ENCODE measurements at regions not wholly inside any gene's neighbourhood (a gene's known extent, or its start where the extent isn't known, plus 50 kb on each side); places are given as distances from the start of the nearest gene placed in this dataset.
"Not testable (repeated sequence)": the region's sequence is repeated elsewhere in the genome, so short reads cannot be mapped to it uniquely, and the experiment has no call there.

DNA sequence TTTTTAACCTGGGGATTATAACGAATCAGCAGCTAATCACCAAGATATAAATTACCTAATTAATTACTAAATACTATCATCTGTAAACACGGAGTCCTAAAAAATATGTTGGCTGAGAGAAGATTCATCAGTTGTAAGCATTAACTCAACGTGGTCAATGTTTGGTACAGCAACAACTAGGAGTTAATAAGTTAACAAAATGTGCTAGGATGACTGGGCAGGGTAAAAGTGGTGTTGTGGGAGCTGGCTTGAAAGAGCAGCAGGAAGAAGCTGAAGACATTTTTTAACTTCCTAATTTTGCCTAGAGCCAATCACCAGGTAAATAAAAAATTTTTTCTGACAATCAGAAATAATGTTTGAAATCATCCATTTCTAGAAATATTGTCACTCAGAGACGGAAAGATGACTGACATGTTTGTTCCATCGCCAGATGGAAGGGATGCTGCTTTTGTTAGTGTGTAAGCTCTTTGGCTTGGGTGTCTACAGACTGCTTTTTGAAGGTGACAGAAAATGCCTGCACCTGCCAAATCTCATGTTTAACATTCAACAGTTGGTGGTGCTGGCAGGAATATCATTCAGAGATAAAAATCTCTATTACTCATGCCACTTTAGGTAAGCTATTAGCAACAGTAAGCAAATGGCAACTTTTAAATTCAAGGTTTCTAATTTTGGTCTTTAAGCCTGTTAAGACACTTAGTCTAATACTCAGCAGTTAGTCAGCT is 1126.9 kb downstream of the STPG2 start:
- Histone ChIP-seq H3K4me3 (no peak overlapping the region), H3K4me1 (peaks cover 8% of the 10 kb centered on the region), H3K27me3 (no peaks in the 10 kb centered on the region), H3K9me3 (no peaks in the 10 kb centered on the region), H3K27ac (peak overlapping the region in 1 of 4 donors; percentile 37), H3K36me3 (replicated peaks in 1 of 2; ENCODE audit: insufficient read depth in 1 of 2, low read depth in 2 of 2) (no peaks in the 10 kb centered on the region)
- intact Hi-C loops (cut with DNase I), result no loop called here
- ATAC-seq (no peak), DNase-seq (no peak)
- 27 to 28% methylated on average over 5 of the region's 5 CpGs for WGBS, 2 donors
- no peak for TF ChIP-seq POLR2A (IDR thresholded peaks at IDR 0.05)

DNA sequence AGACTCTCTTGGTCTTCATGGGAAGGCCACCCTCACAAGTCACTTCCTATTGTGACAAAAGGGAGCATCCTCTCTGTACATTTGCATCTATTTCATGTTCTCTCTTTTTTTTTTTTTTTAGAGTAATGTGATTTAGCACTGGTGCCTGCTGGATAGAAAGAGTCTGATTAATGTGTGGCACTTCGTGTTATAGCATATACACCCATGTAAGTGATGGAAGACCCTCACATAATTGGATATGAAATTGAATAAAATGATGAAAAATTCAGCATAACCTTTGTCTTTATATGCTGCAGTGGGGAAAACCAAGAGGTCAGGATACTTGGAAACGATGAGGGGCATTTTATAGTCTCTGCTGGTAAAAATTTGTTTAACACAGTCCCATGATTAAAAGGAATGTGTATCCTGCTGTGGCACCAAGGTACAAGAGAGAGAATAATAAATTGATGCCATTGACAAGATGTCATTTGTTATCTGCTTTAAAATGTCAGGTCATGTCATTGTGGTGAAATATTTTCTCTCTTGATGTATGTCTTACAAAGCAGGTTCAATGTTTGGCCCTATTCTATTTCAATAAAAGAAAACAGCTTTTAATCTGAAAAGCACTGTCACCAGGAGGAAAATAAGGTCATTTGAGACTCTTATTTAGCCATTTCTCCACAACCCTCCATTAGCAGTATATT is 1115.4 kb downstream of the STPG2 start:
- Histone ChIP-seq H3K27me3 (no peaks in the 10 kb centered on the region), H3K4me1 (no peaks in the 10 kb centered on the region), H3K27ac (no peak overlapping the region), H3K9me3 (no peaks in the 10 kb centered on the region), H3K36me3 (replicated peaks in 1 of 2; ENCODE audit: insufficient read depth in 1 of 2, low read depth in 2 of 2) (no peaks in the 10 kb centered on the region), H3K4me3 (no peak overlapping the region)
- no peak for ATAC-seq
- no peak for DNase-seq
- TF ChIP-seq POLR2A (IDR thresholded peaks at IDR 0.05), result no peak
- TF ChIP-seq, protein P1, sequence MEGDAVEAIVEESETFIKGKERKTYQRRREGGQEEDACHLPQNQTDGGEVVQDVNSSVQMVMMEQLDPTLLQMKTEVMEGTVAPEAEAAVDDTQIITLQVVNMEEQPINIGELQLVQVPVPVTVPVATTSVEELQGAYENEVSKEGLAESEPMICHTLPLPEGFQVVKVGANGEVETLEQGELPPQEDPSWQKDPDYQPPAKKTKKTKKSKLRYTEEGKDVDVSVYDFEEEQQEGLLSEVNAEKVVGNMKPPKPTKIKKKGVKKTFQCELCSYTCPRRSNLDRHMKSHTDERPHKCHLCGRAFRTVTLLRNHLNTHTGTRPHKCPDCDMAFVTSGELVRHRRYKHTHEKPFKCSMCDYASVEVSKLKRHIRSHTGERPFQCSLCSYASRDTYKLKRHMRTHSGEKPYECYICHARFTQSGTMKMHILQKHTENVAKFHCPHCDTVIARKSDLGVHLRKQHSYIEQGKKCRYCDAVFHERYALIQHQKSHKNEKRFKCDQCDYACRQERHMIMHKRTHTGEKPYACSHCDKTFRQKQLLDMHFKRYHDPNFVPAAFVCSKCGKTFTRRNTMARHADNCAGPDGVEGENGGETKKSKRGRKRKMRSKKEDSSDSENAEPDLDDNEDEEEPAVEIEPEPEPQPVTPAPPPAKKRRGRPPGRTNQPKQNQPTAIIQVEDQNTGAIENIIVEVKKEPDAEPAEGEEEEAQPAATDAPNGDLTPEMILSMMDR (IDR thresholded peaks at IDR 0.05), result no peak
- WGBS, 2 donors, result 15% methylated on average over 2 of the region's 2 CpGs
- intact Hi-C loops (cut with DNase I), result no loop called here

DNA sequence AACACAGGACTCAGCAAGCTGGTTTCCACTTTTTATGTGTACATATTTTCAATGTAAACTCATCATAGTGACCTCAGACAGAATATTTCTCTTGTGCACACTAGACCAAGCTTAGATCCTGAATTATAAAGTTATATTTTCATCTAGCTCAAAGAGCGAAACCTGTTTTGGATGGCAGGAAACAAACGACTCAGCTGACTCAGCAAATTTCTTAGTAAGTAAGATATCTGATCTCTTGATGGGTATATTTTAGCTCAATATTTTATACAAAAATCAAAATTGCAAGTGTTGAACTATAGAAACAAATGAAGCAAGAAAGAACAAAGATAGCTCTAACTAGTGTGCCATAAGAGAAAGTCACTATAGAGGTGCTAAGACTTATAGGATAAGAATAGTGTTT is 1114.5 kb downstream of the STPG2 start:
- Histone ChIP-seq H3K27me3 (no peaks in the 10 kb centered on the region), H3K27ac (no peak overlapping the region), H3K36me3 (replicated peaks in 1 of 2; ENCODE audit: insufficient read depth in 1 of 2, low read depth in 2 of 2) (no peaks in the 10 kb centered on the region), H3K9me3 (no peaks in the 10 kb centered on the region), H3K4me3 (no peak overlapping the region), H3K4me1 (no peaks in the 10 kb centered on the region)
- DNase-seq (no peak), ATAC-seq (no peak)
- intact Hi-C loops (cut with DNase I), result no loop called here
- WGBS, 2 donors, result 47 to 55% methylated on average over 2 of the region's 2 CpGs
- TF ChIP-seq POLR2A (IDR thresholded peaks at IDR 0.05), result no peak
- TF ChIP-seq, protein P1 (IDR thresholded peaks at IDR 0.05), result no peak

DNA sequence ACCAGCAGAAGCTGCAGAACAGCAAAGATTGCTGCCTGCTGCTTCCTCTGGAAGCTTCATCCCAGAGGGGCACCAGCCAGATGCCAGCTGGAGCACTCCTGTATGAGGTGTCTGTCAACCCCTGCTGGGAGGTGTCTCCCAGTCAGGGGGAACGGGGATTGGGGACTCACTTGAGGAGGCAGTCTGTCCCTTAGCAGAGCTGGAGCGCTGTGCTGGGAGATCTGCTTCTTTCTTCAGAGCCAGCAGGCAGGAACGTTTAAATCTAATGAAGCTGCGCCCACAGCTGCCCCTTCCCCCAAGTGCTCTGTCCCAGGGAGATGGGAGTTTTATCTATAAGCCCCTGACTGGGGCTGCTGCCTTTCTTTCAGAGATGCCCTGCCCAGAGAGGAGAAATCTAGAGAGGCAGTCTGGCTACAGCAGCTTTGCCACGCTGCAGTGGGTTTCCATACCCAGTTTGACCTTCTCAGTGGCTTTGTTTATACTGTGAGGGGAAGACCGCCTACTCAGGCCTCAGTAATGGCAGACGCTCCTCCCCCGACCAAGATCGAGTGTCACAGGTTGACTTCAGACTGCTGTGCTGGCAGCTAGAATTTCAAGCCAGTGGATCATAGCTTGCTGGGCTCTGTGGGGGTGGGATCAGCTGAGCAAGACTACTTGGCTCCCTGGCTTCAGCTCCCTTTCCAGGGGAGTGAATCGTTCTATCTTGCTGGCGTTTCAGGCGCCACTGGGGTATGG is 1105.7 kb downstream of the STPG2 start:
- H3K4me3 ChIP-seq; H3K4me1 ChIP-seq; H3K9me3 ChIP-seq; ATAC-seq; H3K27ac ChIP-seq; DNase-seq; intact Hi-C loops (cut with DNase I); H3K36me3 ChIP-seq (replicated peaks in 1 of 2; ENCODE audit: insufficient read depth in 1 of 2, low read depth in 2 of 2); H3K27me3 ChIP-seq: not testable (repeated sequence)
- 48 to 55% methylated on average over 4 to 12 of the region's 12 CpGs for WGBS, 2 donors

DNA sequence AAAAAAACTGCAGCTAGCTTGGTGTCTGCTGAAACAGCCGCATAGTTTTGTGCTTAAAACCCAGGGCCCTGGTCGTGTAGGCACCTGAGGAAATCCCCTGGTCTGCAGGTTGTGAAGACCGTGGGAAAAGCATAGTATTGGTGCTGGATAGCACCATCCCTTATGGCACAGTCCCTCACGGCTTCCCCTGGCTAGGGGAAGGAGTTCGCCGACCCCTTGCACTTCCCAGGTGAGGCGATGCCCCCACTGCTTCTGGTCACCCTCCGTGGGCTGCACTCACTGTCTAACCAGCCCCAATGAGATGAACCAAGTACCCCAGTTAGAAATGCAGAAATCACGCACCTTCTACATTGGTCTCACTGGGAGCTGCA is 1105.1 kb downstream of the STPG2 start:
- no peaks in the 10 kb centered on the region for H3K27me3 ChIP-seq
- no peak for DNase-seq
- H3K36me3 ChIP-seq (replicated peaks in 1 of 2; ENCODE audit: insufficient read depth in 1 of 2, low read depth in 2 of 2), result no peaks in the 10 kb centered on the region
- H3K4me1 ChIP-seq, result no peaks in the 10 kb centered on the region
- ATAC-seq, result no peak
- 73 to 84% methylated on average over 9 of the region's 9 CpGs for WGBS, 2 donors
- no peak overlapping the region for H3K4me3 ChIP-seq
- no peak overlapping the region for H3K27ac ChIP-seq
- TF ChIP-seq, protein P1 (IDR thresholded peaks at IDR 0.05), result no peak
- TF ChIP-seq POLR2A (IDR thresholded peaks at IDR 0.05), result no peak
- intact Hi-C loops (cut with DNase I), result no loop called here
- H3K9me3 ChIP-seq, result no peaks in the 10 kb centered on the region

Measured in body of pancreas (tissue), 4 donors.